Immature natural killer cell (primary cell): ENCODE measurements at regions not wholly inside any gene's neighbourhood (a gene's known extent, or its start where the extent isn't known, plus 50 kb on each side); places are given as distances from the start of the nearest gene placed in this dataset.

ENCODE experiments used
- DNase-seq, 3 donors: peaks; one replicate each; pipeline ENCODE4 v3.0.0; 2022; ENCODE audit warnings: mixed read lengths in 1 of 3
- H3K27ac Mint-ChIP-seq, 6 donors: one replicate each; pipeline ENCODE4 v1.8.0; 2020; ENCODE audit warnings: mixed read lengths in 6 of 6, mild to moderate bottlenecking in 5 of 6, inconsistent platforms in 4 of 6, moderate library complexity in 3 of 6
- H3K27me3 Mint-ChIP-seq, 3 donors: one replicate each; pipeline ENCODE4 v1.8.0; 2020 to 2021; ENCODE audit warnings: low read depth in 3 of 3, mild to moderate bottlenecking in 3 of 3, mixed read lengths in 3 of 3, moderate library complexity in 3 of 3, inconsistent platforms in 1 of 3
- H3K36me3 Mint-ChIP-seq, 3 donors: one replicate each; pipeline ENCODE4 v1.8.0; 2020; ENCODE audit warnings: mixed read lengths in 3 of 3, inconsistent platforms in 2 of 3, mild to moderate bottlenecking in 2 of 3
- H3K4me1 Mint-ChIP-seq, 2 donors: one replicate each; pipeline ENCODE4 v1.8.0; 2020; ENCODE audit warnings: inconsistent platforms in 2 of 2, mild to moderate bottlenecking in 2 of 2, mixed read lengths in 2 of 2, moderate library complexity in 1 of 2
- H3K4me3 Mint-ChIP-seq, 5 donors: one replicate each; pipeline ENCODE4 v1.8.0; 2020; ENCODE audit warnings: mild to moderate bottlenecking in 5 of 5, mixed read lengths in 5 of 5, inconsistent platforms in 3 of 5, moderate library complexity in 3 of 5
- H3K9me3 Mint-ChIP-seq, 6 donors: one replicate each; pipeline ENCODE4 v1.8.0; 2020; ENCODE audit warnings: mild to moderate bottlenecking in 6 of 6, mixed read lengths in 6 of 6, inconsistent platforms in 4 of 6, moderate library complexity in 3 of 6

- DNase-seq = no peak
- no peak overlapping the region for H3K27ac Mint-ChIP-seq
- no peaks in the 10 kb centered on the region for H3K36me3 Mint-ChIP-seq
- no peak overlapping the region for H3K4me3 Mint-ChIP-seq
- H3K27me3 Mint-ChIP-seq = peaks cover 0 to 5% (median 2%) of the 10 kb centered on the region in 3 donors
- H3K9me3 Mint-ChIP-seq = no peaks in the 10 kb centered on the region
- no peaks in the 10 kb centered on the region for H3K4me1 Mint-ChIP-seq
Measured at GRCh38 chr5:143870362-143870761, 58.4 kb downstream of the HMHB1 start.

DNA sequence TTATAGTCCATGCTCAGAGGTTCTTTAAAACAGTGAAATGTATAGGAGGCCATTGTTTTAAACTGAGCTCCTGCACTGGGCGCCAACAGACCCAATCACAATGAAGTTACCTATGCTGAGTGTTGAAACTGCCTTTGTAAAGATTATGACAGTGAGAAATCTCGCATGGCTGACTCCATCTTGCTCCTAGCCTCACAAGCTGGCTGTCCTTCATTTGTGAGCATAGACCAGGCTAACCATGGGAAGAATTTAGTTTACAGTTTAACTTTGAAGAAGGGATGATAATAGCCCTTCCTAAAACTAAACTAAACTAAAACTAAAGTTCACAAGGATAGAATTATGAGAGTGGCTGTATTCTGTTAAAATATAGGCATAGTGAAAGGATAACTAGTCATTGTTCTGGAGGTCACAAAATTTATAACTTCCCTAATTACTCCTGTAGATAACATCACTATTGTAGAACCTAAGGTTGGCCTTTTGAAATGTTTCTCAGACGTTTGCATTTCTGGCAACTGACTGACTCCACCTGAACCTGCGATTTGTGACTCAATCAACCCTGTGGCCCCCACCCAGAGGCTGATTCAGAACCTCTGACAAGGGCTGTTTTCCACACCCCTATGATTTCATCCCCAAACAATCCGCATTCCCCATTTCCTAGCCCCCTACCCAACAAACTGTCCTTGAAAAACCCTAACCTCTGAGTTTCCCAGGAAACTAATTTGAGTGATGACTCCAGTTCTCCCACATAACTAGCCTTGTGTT is 59.1 kb downstream of the HMHB1 start:
- no peaks in the 10 kb centered on the region for H3K9me3 Mint-ChIP-seq
- H3K4me1 Mint-ChIP-seq = no peaks in the 10 kb centered on the region
- no peak for DNase-seq
- H3K36me3 Mint-ChIP-seq = no peaks in the 10 kb centered on the region
- H3K4me3 Mint-ChIP-seq = no peak overlapping the region
- H3K27ac Mint-ChIP-seq = no peak overlapping the region
- H3K27me3 Mint-ChIP-seq = peaks cover 0 to 5% (median 2%) of the 10 kb centered on the region in 3 donors

DNA sequence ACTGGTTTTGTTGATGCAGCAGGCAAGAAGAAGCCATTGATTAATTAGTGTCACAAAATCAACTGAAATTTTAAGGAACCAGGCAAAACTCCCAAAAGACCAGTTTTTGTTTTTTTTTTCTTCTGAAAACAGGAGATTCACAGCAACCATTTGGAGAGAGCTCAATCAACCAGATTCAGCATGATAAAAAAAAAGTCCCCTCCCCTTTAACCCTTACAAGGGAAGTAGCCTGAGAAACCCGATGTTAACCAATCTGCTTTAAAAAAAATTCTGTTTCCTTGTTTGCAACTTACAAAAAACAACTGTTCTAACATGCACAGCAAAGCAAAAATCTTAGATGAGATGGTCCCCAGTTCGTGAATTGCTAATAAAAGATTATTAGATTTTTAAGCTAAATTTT is 59.7 kb downstream of the HMHB1 start:
- Mint-ChIP-seq H3K27me3 (peaks cover 0 to 5% (median 2%) of the 10 kb centered on the region in 3 donors), H3K4me1 (no peaks in the 10 kb centered on the region), H3K27ac (no peak overlapping the region), H3K4me3 (no peak overlapping the region), H3K9me3 (no peaks in the 10 kb centered on the region), H3K36me3 (no peaks in the 10 kb centered on the region)
- no peak for DNase-seq

- no peak overlapping the region for H3K4me3 Mint-ChIP-seq
- H3K4me1 Mint-ChIP-seq = no peaks in the 10 kb centered on the region
- DNase-seq = no peak
- H3K36me3 Mint-ChIP-seq = no peaks in the 10 kb centered on the region
- no peaks in the 10 kb centered on the region for H3K9me3 Mint-ChIP-seq
- no peak overlapping the region for H3K27ac Mint-ChIP-seq
- peaks cover 0 to 3% (median 0%) of the 10 kb centered on the region in 3 donors for H3K27me3 Mint-ChIP-seq
Measured at GRCh38 chr5:143874312-143874711, 62.4 kb downstream of the HMHB1 start.

GRCh38 chr5:143877196-143877595 is 65.2 kb downstream of the HMHB1 start:
- Mint-ChIP-seq H3K9me3 (no peaks in the 10 kb centered on the region), H3K27me3 (peaks cover 0 to 4% (median 2%) of the 10 kb centered on the region in 3 donors), H3K36me3 (no peaks in the 10 kb centered on the region), H3K4me1 (no peaks in the 10 kb centered on the region), H3K27ac (no peak overlapping the region), H3K4me3 (no peak overlapping the region)
- no peak for DNase-seq

DNA sequence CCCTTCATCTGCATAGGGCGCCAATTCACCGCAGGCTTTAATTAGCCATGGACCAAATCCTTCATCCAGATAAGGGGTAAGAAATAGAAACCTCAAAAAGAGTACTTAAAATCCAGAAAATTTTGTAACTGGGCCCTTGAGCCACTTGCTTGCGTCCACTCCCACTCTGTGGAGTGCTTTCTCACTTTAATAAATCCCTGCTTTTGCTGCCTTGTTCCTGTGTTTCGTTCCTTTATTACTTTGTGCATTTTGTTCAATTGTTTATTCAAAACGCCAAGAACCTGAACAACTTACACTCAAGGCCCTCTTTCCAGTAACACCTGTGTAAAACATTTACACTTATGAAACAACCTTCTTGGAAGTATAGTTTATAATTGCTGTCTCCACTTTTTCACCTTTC is 66.5 kb downstream of the HMHB1 start:
- no peak for DNase-seq
- H3K4me1 Mint-ChIP-seq = no peaks in the 10 kb centered on the region
- no peak overlapping the region for H3K27ac Mint-ChIP-seq
- no peaks in the 10 kb centered on the region for H3K9me3 Mint-ChIP-seq
- H3K4me3 Mint-ChIP-seq = no peak overlapping the region
- no peaks in the 10 kb centered on the region for H3K36me3 Mint-ChIP-seq
- H3K27me3 Mint-ChIP-seq = peaks cover 0 to 5% (median 2%) of the 10 kb centered on the region in 3 donors

DNA sequence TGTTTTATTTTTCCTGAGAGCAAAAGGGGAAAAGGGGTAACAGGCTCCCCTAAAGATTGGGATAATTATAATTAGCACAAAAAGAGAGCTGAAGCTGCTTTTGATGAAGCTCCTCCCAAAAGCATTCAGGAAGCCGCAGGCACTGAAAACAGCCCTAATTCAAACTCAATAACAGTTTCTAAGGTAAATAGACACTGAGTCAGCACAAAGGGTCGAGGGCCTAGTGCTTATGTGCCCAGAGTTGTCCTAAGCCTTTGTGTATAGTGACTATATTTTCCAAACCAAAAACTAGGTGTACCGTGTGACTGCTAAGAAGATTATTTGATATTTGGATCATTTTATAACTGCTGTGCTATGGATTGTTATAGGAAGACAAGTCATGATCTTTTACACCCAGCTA is 67.7 kb downstream of the HMHB1 start:
- H3K27me3 Mint-ChIP-seq = peaks cover 0 to 5% (median 4%) of the 10 kb centered on the region in 3 donors
- H3K9me3 Mint-ChIP-seq = no peaks in the 10 kb centered on the region
- no peak for DNase-seq
- H3K4me1 Mint-ChIP-seq = no peaks in the 10 kb centered on the region
- no peak overlapping the region for H3K27ac Mint-ChIP-seq
- no peaks in the 10 kb centered on the region for H3K36me3 Mint-ChIP-seq
- H3K4me3 Mint-ChIP-seq = no peak overlapping the region

DNA sequence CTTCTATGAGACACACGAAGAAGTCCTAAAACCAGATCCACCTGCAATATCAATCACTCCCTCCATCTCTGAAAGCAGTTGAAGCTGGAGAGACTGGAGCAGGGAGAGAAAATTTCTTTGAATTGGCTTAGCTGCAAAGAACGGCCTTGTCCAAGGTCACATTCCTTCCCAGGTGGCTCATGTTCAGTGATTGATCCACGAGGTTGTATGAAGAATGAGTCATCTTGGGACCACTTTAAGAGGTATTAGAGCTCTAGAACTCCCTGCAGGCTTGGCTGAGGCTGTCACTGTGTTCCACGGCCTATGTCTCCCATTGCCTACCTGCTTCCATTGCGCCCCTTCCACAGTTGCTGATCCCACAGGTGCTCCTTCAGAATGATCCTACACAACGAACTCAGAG is 68.2 kb downstream of the HMHB1 start:
- Mint-ChIP-seq H3K36me3 (no peaks in the 10 kb centered on the region), H3K4me3 (no peak overlapping the region), H3K9me3 (no peaks in the 10 kb centered on the region), H3K27me3 (peaks cover 0 to 5% (median 4%) of the 10 kb centered on the region in 3 donors), H3K4me1 (no peaks in the 10 kb centered on the region), H3K27ac (no peak overlapping the region)
- DNase-seq = no peak

DNA sequence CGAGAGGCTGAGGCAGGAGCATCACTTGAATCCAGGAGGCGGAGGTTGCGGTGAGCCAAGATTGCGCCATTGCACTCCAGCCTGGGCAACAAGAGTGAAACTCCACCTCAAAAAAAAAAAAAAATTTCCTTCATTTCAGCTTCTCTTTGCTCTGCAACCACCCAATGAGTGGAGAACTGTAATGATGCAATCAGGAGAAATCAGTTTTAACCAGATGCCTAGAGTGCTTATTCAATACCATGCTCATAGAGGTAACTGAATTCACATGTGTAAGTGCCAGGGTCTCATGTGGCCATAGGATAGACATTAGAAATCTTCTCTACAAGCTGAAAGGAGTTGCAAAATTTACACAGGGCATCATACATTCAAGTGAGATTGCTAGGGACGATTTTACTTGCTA is 70.6 kb downstream of the HMHB1 start:
- Mint-ChIP-seq H3K4me3 (no peak overlapping the region), H3K27me3 (peaks cover 0 to 5% (median 4%) of the 10 kb centered on the region in 3 donors), H3K36me3 (no peaks in the 10 kb centered on the region), H3K9me3 (no peaks in the 10 kb centered on the region), H3K4me1 (no peaks in the 10 kb centered on the region), H3K27ac (no peak overlapping the region)
- DNase-seq = no peak

DNA sequence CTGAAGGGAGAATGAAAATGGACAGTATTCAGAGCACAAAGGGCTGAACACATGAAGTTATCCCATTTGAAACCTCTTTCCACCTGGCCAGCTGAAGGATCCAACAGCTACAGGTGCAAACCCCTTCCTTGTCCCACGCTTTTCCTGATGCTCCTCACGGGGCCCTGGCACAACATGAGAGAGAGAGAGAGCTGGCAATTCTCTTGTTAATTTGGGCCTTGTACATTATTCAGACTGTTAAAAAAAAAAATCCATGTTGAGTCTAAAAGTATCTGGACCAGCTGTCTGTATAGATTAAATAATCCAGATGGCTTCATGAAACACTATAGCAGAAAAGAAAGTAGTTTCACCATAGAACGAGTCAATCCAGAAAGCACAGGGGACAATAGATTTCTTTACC is 74.1 kb downstream of the HMHB1 start:
- no peaks in the 10 kb centered on the region for H3K9me3 Mint-ChIP-seq
- H3K27me3 Mint-ChIP-seq = peaks cover 0 to 3% (median 2%) of the 10 kb centered on the region in 3 donors
- H3K36me3 Mint-ChIP-seq = no peaks in the 10 kb centered on the region
- no peak for DNase-seq
- no peak overlapping the region for H3K4me3 Mint-ChIP-seq
- no peaks in the 10 kb centered on the region for H3K4me1 Mint-ChIP-seq
- no peak overlapping the region for H3K27ac Mint-ChIP-seq

DNA sequence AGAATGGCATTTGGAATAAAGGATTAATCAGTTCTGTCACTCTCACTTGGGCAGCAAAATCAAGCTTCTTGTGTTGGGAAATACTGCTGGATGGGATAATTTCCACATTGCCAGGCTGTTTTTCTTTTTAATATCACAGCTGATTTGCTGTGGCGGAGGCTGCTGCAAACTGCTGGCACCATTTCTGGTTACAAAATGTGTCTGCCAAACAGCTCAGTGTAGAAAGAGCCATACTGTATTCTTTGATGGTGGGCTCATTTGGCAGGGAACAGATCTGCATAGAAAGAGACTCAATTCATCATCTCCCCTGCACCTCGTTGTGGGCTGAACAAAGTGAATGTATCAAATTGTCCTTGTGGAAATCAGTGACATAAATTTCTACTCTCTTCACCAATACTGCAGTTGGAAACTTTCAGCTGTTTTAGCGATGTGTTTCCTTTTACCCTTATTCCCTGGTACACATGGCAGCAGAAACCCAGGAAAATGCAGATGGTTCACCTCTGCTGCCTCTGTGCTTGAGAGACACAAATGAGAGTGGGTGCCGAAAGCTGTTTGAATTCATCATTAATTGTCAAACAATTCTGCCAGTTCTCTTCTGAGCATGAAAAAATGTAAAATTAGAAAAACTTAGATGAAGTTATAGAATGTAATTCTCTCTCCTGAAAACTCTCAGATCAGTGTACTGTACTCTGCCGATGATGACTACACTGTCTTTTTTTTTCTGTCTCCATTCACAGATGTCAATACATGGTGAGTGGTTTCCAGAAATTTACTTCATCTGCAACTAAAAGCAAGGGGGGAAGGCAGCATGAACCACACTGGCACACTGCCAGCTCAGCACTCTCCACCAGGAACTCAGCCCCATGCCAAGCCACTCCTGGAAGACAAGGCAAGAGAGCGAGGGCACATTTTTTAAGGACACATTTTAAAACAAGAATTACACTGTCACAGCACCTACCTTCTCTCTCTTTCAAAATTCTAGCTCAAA is 75.0 kb downstream of the HMHB1 start:
- H3K4me3 Mint-ChIP-seq = no peak overlapping the region

DNA sequence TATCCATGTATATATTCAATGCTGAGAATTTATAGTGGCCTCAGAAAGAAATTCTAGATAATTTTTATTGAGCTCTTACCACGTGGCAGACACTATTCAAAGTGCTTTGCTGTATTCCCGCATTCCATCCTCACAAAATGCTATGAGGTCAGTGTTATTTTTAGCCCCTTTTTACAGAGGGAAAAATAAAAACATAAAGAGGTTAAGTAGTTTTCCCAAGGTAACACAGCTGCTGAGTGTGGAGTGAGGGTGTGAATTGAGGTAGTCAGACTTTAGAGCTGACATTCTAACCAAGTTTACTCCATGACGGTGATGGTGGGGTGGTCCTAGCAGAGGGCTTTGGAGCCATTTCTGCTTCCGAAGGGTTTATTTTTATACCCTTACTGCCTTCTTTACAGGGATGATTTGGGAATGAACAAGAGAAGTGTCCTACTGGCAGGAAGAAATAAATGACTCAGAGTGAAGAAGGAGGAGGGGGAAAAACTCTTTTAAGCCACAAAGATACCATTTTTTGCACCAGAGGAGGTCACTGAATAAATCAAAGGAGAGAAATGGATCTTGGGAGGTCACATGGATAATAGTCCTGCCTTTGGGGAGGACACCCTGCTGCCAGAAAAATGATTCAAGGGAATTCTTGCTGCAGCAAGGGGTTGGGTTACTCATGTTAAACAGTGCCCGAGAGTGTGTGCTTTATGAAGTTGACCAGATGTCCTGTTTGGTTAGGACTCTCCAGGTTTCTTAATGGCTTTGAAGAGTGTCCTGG is 76.1 kb downstream of the HMHB1 start:
- H3K4me3 Mint-ChIP-seq = no peak overlapping the region
- no peak overlapping the region for H3K27ac Mint-ChIP-seq
- no peak for DNase-seq
- no peaks in the 10 kb centered on the region for H3K9me3 Mint-ChIP-seq
- no peaks in the 10 kb centered on the region for H3K4me1 Mint-ChIP-seq
- H3K27me3 Mint-ChIP-seq = peaks cover 2 to 3% (median 2%) of the 10 kb centered on the region in 3 donors
- no peaks in the 10 kb centered on the region for H3K36me3 Mint-ChIP-seq

More for the DNA sequence above, 75.0 kb downstream of the HMHB1 start:
- Mint-ChIP-seq H3K36me3 (no peaks in the 10 kb centered on the region), H3K4me1 (no peaks in the 10 kb centered on the region), H3K27ac (no peak overlapping the region), H3K9me3 (no peaks in the 10 kb centered on the region), H3K27me3 (peaks cover 2 to 3% (median 2%) of the 10 kb centered on the region in 3 donors)
- no peak for DNase-seq

DNA sequence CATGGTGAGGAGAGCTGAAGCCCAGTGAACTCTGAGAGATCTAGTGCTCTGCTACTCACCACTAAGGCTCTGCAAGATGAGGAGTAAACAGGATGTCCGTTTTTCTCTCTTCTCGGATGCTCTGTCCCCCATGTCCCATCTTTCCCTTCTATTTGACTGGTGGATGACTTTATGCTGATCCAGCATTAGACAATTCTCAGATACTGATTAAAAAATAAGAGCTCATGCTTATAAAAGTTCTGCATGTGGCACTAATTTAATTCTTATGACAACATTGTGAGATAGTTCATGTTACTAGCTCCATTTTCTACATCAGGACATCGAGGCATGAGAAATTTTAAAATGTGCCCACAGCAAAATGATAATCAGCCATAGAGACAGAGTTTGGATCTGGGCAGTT is 77.0 kb downstream of the HMHB1 start:
- H3K4me3 Mint-ChIP-seq = no peak overlapping the region
- no peaks in the 10 kb centered on the region for H3K4me1 Mint-ChIP-seq
- no peaks in the 10 kb centered on the region for H3K36me3 Mint-ChIP-seq
- DNase-seq = no peak
- no peaks in the 10 kb centered on the region for H3K9me3 Mint-ChIP-seq
- no peak overlapping the region for H3K27ac Mint-ChIP-seq
- peaks cover 0 to 3% (median 2%) of the 10 kb centered on the region in 3 donors for H3K27me3 Mint-ChIP-seq

GRCh38 chr5:143889986-143890385 is 78.0 kb downstream of the HMHB1 start:
- no peaks in the 10 kb centered on the region for H3K36me3 Mint-ChIP-seq
- H3K4me3 Mint-ChIP-seq = no peak overlapping the region
- no peaks in the 10 kb centered on the region for H3K9me3 Mint-ChIP-seq
- peaks cover 0 to 4% (median 3%) of the 10 kb centered on the region in 3 donors for H3K27me3 Mint-ChIP-seq
- no peak overlapping the region for H3K27ac Mint-ChIP-seq
- DNase-seq = no peak
- H3K4me1 Mint-ChIP-seq = no peaks in the 10 kb centered on the region
